H9 (cell line): ENCODE measurements at regions not wholly inside any gene's neighbourhood (a gene's known extent, or its start where the extent isn't known, plus 50 kb on each side); places are given as distances from the start of the nearest gene placed in this dataset.

Source experiments
- DNase-seq: peaks from one replicate; pipeline ENCODE4 v3.0.0-alpha.2; 2017
- H2AFZ ChIP-seq: one replicate; pipeline ENCODE4 v1.6.1; 2013; ENCODE audit warnings: mild to moderate bottlenecking, low read length, control low read depth, moderate library complexity
- H2AK5ac ChIP-seq: 2 replicates; pipeline ENCODE4 v1.6.1; 2013; ENCODE audit warnings: low read length, control low read depth, mixed read lengths; ENCODE audit not compliant: insufficient read length
- H2BK120ac ChIP-seq: one replicate; pipeline ENCODE4 v1.6.1; 2013; ENCODE audit warnings: low read depth, mild to moderate bottlenecking, low read length, control low read depth, inconsistent platforms; ENCODE audit not compliant: poor library complexity, severe bottlenecking
- H2BK12ac ChIP-seq: 2 replicates; pipeline ENCODE4 v1.6.1; 2013; ENCODE audit warnings: low read length, control low read depth, mixed read lengths, low read depth; ENCODE audit not compliant: insufficient read length
- H2BK15ac ChIP-seq: 2 replicates; pipeline ENCODE4 v1.6.1; 2013; ENCODE audit warnings: low read depth, low read length, control low read depth
- H2BK20ac ChIP-seq: one replicate; pipeline ENCODE4 v1.6.1; 2013; ENCODE audit warnings: low read depth, mild to moderate bottlenecking, low read length, control low read depth, inconsistent platforms; ENCODE audit not compliant: poor library complexity, severe bottlenecking
- H2BK5ac ChIP-seq: 2 replicates; pipeline ENCODE4 v1.6.1; 2013; ENCODE audit warnings: low read length, control low read depth, mixed read lengths; ENCODE audit not compliant: insufficient read length
- H3K14ac ChIP-seq: 2 replicates; pipeline ENCODE4 v1.6.1; 2013; ENCODE audit warnings: low read length, control low read depth; ENCODE audit not compliant: insufficient read depth
- H3K18ac ChIP-seq: 2 replicates; pipeline ENCODE4 v1.6.1; 2013; ENCODE audit warnings: low read depth, mild to moderate bottlenecking, mixed read lengths, low read length, control low read depth; ENCODE audit not compliant: insufficient read length
- H3K23ac ChIP-seq: 2 replicates; pipeline ENCODE4 v1.6.1; 2013; ENCODE audit warnings: low read length, control low read depth, mixed read lengths, low read depth; ENCODE audit not compliant: insufficient read length
- H3K23me2 ChIP-seq: 2 replicates; pipeline ENCODE4 v1.6.1; 2013; ENCODE audit warnings: low read depth, mild to moderate bottlenecking, mixed read lengths, low read length, control low read depth; ENCODE audit not compliant: insufficient read length, poor library complexity, severe bottlenecking
- H3K27ac ChIP-seq: 2 replicates; pipeline ENCODE4 v1.5.1; 2013; ENCODE audit warnings: low read length, control low read depth, mixed read lengths, low read depth; ENCODE audit not compliant: insufficient read length
- H3K27me3 ChIP-seq: 2 replicates; pipeline ENCODE4 v1.6.1; 2013; ENCODE audit warnings: low read length, control low read depth, inconsistent platforms; ENCODE audit not compliant: insufficient read depth
- H3K4ac ChIP-seq: 2 replicates; pipeline ENCODE4 v1.6.1; 2013; ENCODE audit warnings: low read depth, mild to moderate bottlenecking, control low read depth, inconsistent platforms, low read length, moderate library complexity
- H3K4me1 ChIP-seq: 2 replicates; pipeline ENCODE4 v1.6.1; 2013; ENCODE audit warnings: low read length, control low read depth, inconsistent platforms; ENCODE audit not compliant: insufficient read depth
- H3K4me2 ChIP-seq: 2 replicates; pipeline ENCODE4 v1.6.1; 2013; ENCODE audit warnings: low read length, control low read depth, mixed read lengths; ENCODE audit not compliant: insufficient read length, insufficient read depth
- H3K56ac ChIP-seq: 2 replicates; pipeline ENCODE4 v1.6.1; 2013; ENCODE audit warnings: low read depth, mild to moderate bottlenecking, mixed read lengths, low read length, control low read depth; ENCODE audit not compliant: insufficient read length
- H3K79me1 ChIP-seq: 2 replicates; pipeline ENCODE4 v1.6.1; 2013; ENCODE audit warnings: low read depth, mild to moderate bottlenecking, moderate library complexity, low read length, control low read depth, inconsistent platforms; ENCODE audit not compliant: insufficient read depth, poor library complexity, severe bottlenecking
- H3K79me2 ChIP-seq: 2 replicates; pipeline ENCODE4 v1.6.1; 2013; ENCODE audit warnings: low read length, control low read depth, inconsistent platforms; ENCODE audit not compliant: insufficient read depth
- H3K9ac ChIP-seq: 2 replicates; pipeline ENCODE4 v1.6.1; 2013; ENCODE audit warnings: low read length, control low read depth, mixed read lengths; ENCODE audit not compliant: insufficient read length; ENCODE audit errors: extremely low read depth
- H3K9me3 ChIP-seq: one replicate; pipeline ENCODE4 v1.6.1; 2013; ENCODE audit warnings: low read depth, low read length, inconsistent platforms; ENCODE audit not compliant: control insufficient read depth
- H3T11ph ChIP-seq: one replicate; pipeline ENCODE4 v1.6.1; 2013; ENCODE audit warnings: mild to moderate bottlenecking, low read length, control low read depth, inconsistent platforms
- H4K20me1 ChIP-seq: one replicate; pipeline ENCODE4 v1.6.1; 2013; ENCODE audit not compliant: control insufficient read depth, insufficient read length, insufficient read depth
- H4K5ac ChIP-seq: 2 replicates; pipeline ENCODE4 v1.6.1; 2013; ENCODE audit warnings: low read depth, mild to moderate bottlenecking, mixed read lengths, low read length, control low read depth; ENCODE audit not compliant: insufficient read length
- H4K8ac ChIP-seq: replicated peaks from 2 replicates; pipeline ENCODE4 v1.6.1; 2013; ENCODE audit warnings: low read length, control low read depth, mixed read lengths, low read depth; ENCODE audit not compliant: insufficient read length
- H4K91ac ChIP-seq: 2 replicates; pipeline ENCODE4 v1.6.1; 2013; ENCODE audit warnings: low read depth, mild to moderate bottlenecking, moderate library complexity, mixed read lengths, low read length, control low read depth; ENCODE audit not compliant: insufficient read length
- H3K27ac Mint-ChIP-seq, 3 experiments: 2 replicates in 2 of 3; 3 replicates in 1 of 3; pipeline ENCODE4 v1.8.0; 2020 to 2021; ENCODE audit warnings: mixed read lengths in 3 of 3, mild to moderate bottlenecking in 1 of 3, moderate library complexity in 1 of 3
- H3K27me3 Mint-ChIP-seq: 2 replicates; pipeline ENCODE4 v1.8.0; 2021; ENCODE audit warnings: low read depth, mild to moderate bottlenecking, moderate library complexity, mixed read lengths
- H3K36me3 Mint-ChIP-seq, 3 experiments: 2 replicates in 2 of 3; 3 replicates in 1 of 3; pipeline ENCODE4 v1.8.0; 2020 to 2021; ENCODE audit warnings: low read depth in 3 of 3, mixed read lengths in 3 of 3; ENCODE audit not compliant: insufficient read depth in 1 of 3
- H3K4me1 Mint-ChIP-seq, 2 experiments: 2 replicates each; pipeline ENCODE4 v1.8.0; 2020; ENCODE audit warnings: mixed read lengths in 2 of 2
- H3K4me3 Mint-ChIP-seq, 2 experiments: 2 replicates in 1 of 2; 3 replicates in 1 of 2; pipeline ENCODE4 v1.8.0; 2020 to 2021; ENCODE audit warnings: mild to moderate bottlenecking in 2 of 2, mixed read lengths in 2 of 2, moderate library complexity in 1 of 2
- H3K9me3 Mint-ChIP-seq, 2 experiments: 2 replicates in 1 of 2; 3 replicates in 1 of 2; pipeline ENCODE4 v1.8.0; 2020; ENCODE audit warnings: mild to moderate bottlenecking in 2 of 2, mixed read lengths in 2 of 2, moderate library complexity in 1 of 2
- CTCF ChIP-seq: fragments of 200-600 bp; sonication (generic); conservative IDR thresholded peaks from 3 replicates; pipeline ENCODE4 v1.8.0; 2021; ENCODE audit warnings: antibody characterized with exemption, mild to moderate bottlenecking
- WGBS: extraction: QIAGEN DNeasy Blood & Tissue Kit; methylation state at CpG from one replicate; pipeline ENCODE4 v1.1.7; 2013; ENCODE audit warnings: missing lambda C conversion rate, low lambda C conversion rate, mixed read lengths; ENCODE audit not compliant: insufficient read length; ENCODE audit errors: extremely low coverage; 5-methylcytosine and 5-hydroxymethylcytosine counted together

DNA sequence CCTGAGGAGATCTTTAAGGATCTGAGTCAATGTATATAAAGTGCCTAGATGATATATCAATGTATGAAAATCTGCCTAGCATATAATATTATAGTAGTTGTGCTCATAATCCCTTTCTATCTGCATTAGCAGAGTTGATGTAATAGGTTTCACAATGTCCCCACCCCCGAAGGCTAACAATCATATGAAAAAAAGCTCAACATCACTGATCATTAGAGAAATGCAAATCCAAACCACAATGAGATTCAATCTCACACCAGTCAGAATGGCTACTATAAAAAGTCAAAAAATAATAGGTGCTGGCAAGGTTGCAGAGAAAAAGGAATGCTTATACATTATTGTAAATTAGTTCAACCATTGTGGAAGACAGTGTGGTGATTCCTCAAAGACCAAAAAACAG, 147.8 kb upstream of the DPT start:
- Mint-ChIP-seq H3K4me1 (peaks cover 4 to 11% of the 10 kb centered on the region in 2 experiments), H3K9me3 (peaks cover 0 to 3% of the 10 kb centered on the region in 2 experiments; a peak in 3 of 5 replicates), H3K36me3 (no peaks in the 10 kb centered on the region; a peak in 2 of 7 replicates), H3K27ac (no peak overlapping the region), H3K27me3 (no peaks in the 10 kb centered on the region), H3K4me3 (no peak overlapping the region)
- H4K8ac ChIP-seq = no peak overlapping the region
- no peak overlapping the region for H3K56ac ChIP-seq
- H3K23me2 ChIP-seq = no peaks in the 10 kb centered on the region
- H2BK12ac ChIP-seq = no peak overlapping the region
- H2BK20ac ChIP-seq = no peak overlapping the region
- WGBS = no CpG with 5 or more reads among the region's 1 CpG
- H4K5ac ChIP-seq = no peak overlapping the region
- no peak overlapping the region for H2BK5ac ChIP-seq
- no peaks in the 10 kb centered on the region for H4K20me1 ChIP-seq
- no peak for DNase-seq
- H3K9ac ChIP-seq = no peak overlapping the region
- no peaks in the 10 kb centered on the region for H3K27me3 ChIP-seq
- H2BK120ac ChIP-seq = no peak overlapping the region
- no peak overlapping the region for H4K91ac ChIP-seq
- H3K4me2 ChIP-seq = no peak overlapping the region
- H2AK5ac ChIP-seq = no peak overlapping the region
- H3K27ac ChIP-seq = no peak overlapping the region
- no peak overlapping the region for H3K14ac ChIP-seq
- H3K23ac ChIP-seq = no peak overlapping the region
- H2AFZ ChIP-seq = no peak overlapping the region
- no peak overlapping the region for H3T11ph ChIP-seq
- no peaks in the 10 kb centered on the region for H3K79me1 ChIP-seq
- no peak for TF ChIP-seq CTCF
- no peak overlapping the region for H3K4ac ChIP-seq
- no peaks in the 10 kb centered on the region for H3K79me2 ChIP-seq
- H2BK15ac ChIP-seq = no peak overlapping the region
- H3K18ac ChIP-seq = no peak overlapping the region
- H3K4me1 ChIP-seq = no peaks in the 10 kb centered on the region
- H3K9me3 ChIP-seq = no peaks in the 10 kb centered on the region
